HCT116 (cell line): ENCODE measurements at regions not wholly inside any gene's neighbourhood (a gene's known extent, or its start where the extent isn't known, plus 50 kb on each side); places are given as distances from the start of the nearest gene placed in this dataset.

ENCODE experiments used
- POLR2AphosphoS5 ChIP-seq: IDR thresholded peaks from 2 replicates; pipeline ENCODE4 v1.6.1; 2011; ENCODE audit warnings: mild to moderate bottlenecking, low read depth, low read length, moderate library complexity
- TF ChIP-seq, protein P1 (sequence below), 3 experiments: fragments of 200-600 bp in 1 of 3; sonication (generic) in 1 of 3; IDR thresholded peaks in 2 of 3; conservative IDR thresholded peaks in 1 of 3; 2 replicates each; pipeline ENCODE4 v1.5.1; 2012 to 2017; ENCODE audit warnings: low read depth in 2 of 3, low read length in 2 of 3, antibody characterized with exemption in 1 of 3, borderline replicate concordance in 1 of 3, control low read depth in 1 of 3, mild to moderate bottlenecking in 1 of 3, mixed read lengths in 1 of 3, mixed run types in 1 of 3, moderate library complexity in 1 of 3; ENCODE audit not compliant: insufficient read depth in 1 of 3

- TF ChIP-seq POLR2AphosphoS5 = no peak
- TF ChIP-seq, protein P1, sequence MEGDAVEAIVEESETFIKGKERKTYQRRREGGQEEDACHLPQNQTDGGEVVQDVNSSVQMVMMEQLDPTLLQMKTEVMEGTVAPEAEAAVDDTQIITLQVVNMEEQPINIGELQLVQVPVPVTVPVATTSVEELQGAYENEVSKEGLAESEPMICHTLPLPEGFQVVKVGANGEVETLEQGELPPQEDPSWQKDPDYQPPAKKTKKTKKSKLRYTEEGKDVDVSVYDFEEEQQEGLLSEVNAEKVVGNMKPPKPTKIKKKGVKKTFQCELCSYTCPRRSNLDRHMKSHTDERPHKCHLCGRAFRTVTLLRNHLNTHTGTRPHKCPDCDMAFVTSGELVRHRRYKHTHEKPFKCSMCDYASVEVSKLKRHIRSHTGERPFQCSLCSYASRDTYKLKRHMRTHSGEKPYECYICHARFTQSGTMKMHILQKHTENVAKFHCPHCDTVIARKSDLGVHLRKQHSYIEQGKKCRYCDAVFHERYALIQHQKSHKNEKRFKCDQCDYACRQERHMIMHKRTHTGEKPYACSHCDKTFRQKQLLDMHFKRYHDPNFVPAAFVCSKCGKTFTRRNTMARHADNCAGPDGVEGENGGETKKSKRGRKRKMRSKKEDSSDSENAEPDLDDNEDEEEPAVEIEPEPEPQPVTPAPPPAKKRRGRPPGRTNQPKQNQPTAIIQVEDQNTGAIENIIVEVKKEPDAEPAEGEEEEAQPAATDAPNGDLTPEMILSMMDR (IDR thresholded peaks at IDR 0.05 in 2 of 3, conservative IDR thresholded peaks at IDR 0.05 in 1 of 3; ENCODE audit: borderline replicate concordance in 1 of 3, insufficient read depth in 1 of 3, low read depth in 2 of 3, low read length in 2 of 3) = no peak
Observed at GRCh38 chr1:169049258-169049938, 57.1 kb upstream of the ATP1B1 start.
